GM23338 (cell line): ENCODE measurements at regions not wholly inside any gene's neighbourhood (a gene's known extent, or its start where the extent isn't known, plus 50 kb on each side); places are given as distances from the start of the nearest gene placed in this dataset.

Source experiments
- ATAC-seq: fragments of 200-7000 bp; cut with Tn5 transposase; 3 replicates; pipeline ENCODE4 v1.9.1; 2020
- DNase-seq: peaks from one replicate; pipeline ENCODE4 v3.0.0-alpha.2; 2015; ENCODE audit warnings: low spot score
- H2AFZ ChIP-seq: fragments of 200-600 bp; sonication (generic); 2 replicates; pipeline ENCODE4 v1.8.0; 2016; ENCODE audit warnings: antibody characterized with exemption, mild to moderate bottlenecking, moderate library complexity
- H3F3A ChIP-seq: fragments of 200-600 bp; sonication (generic); replicated peaks from 2 replicates; pipeline ENCODE4 v1.8.0; 2017; ENCODE audit warnings: antibody characterized with exemption, mixed run types, low read depth
- H3K27ac ChIP-seq: fragments of 200-600 bp; sonication (generic); 2 replicates; pipeline ENCODE4 v1.6.1; 2016; ENCODE audit warnings: low read depth
- H3K27me3 ChIP-seq: fragments of 200-600 bp; sonication (generic); 2 replicates; pipeline ENCODE4 v1.8.0; 2016; ENCODE audit warnings: mild to moderate bottlenecking, mixed run types, moderate library complexity; ENCODE audit not compliant: insufficient read depth
- H3K36me3 ChIP-seq: fragments of 200-600 bp; sonication (generic); 2 replicates; pipeline ENCODE4 v1.8.0; 2016; ENCODE audit warnings: mild to moderate bottlenecking; ENCODE audit not compliant: insufficient read depth
- H3K4me1 ChIP-seq: fragments of 200-600 bp; sonication (generic); 2 replicates; pipeline ENCODE4 v1.8.0; 2016; ENCODE audit warnings: mild to moderate bottlenecking, moderate library complexity; ENCODE audit not compliant: insufficient read depth
- H3K4me2 ChIP-seq: fragments of 200-600 bp; sonication (generic); 2 replicates; pipeline ENCODE4 v1.7.1; 2017; ENCODE audit warnings: mixed run types
- H3K4me3 ChIP-seq: fragments of 200-600 bp; sonication (generic); 2 replicates; pipeline ENCODE4 v1.6.1; 2016; ENCODE audit warnings: mixed run types
- H3K79me2 ChIP-seq: fragments of 200-600 bp; sonication (generic); replicated peaks from 2 replicates; pipeline ENCODE4 v1.8.0; 2017; ENCODE audit warnings: mild to moderate bottlenecking; ENCODE audit not compliant: insufficient read depth
- H3K9me2 ChIP-seq: fragments of 200-600 bp; sonication (generic); 2 replicates; pipeline ENCODE4 v1.8.0; 2017; ENCODE audit not compliant: insufficient read depth
- H4K20me1 ChIP-seq: fragments of 200-600 bp; sonication (generic); replicated peaks from 2 replicates; pipeline ENCODE4 v1.8.0; 2017; ENCODE audit warnings: mild to moderate bottlenecking; ENCODE audit not compliant: insufficient read depth
- H3K27ac Mint-ChIP-seq: 2 replicates; pipeline ENCODE4 v1.8.0; 2020; ENCODE audit warnings: inconsistent platforms, mild to moderate bottlenecking, moderate library complexity, mixed read lengths
- H3K27me3 Mint-ChIP-seq: 3 replicates; pipeline ENCODE4 v1.8.0; 2022; ENCODE audit warnings: low read depth, mild to moderate bottlenecking, moderate library complexity, mixed read lengths, inconsistent platforms; ENCODE audit not compliant: insufficient read depth, poor library complexity
- H3K36me3 Mint-ChIP-seq: 3 replicates; pipeline ENCODE4 v1.8.0; 2021; ENCODE audit warnings: low read depth, mild to moderate bottlenecking, inconsistent platforms, moderate library complexity, mixed read lengths
- H3K4me1 Mint-ChIP-seq: 3 replicates; pipeline ENCODE4 v1.8.0; 2020; ENCODE audit warnings: mild to moderate bottlenecking, inconsistent platforms, mixed read lengths
- H3K4me3 Mint-ChIP-seq: 3 replicates; pipeline ENCODE4 v1.8.0; 2021; ENCODE audit warnings: moderate library complexity, mild to moderate bottlenecking, inconsistent platforms, mixed read lengths
- H3K9me3 Mint-ChIP-seq: 3 replicates; pipeline ENCODE4 v1.8.0; 2020; ENCODE audit warnings: moderate library complexity, mild to moderate bottlenecking, inconsistent platforms, mixed read lengths
- CREB1 ChIP-seq: fragments of 250-450 bp; sonication (Bioruptor Pico); IDR thresholded peaks from 2 replicates; pipeline ENCODE4 v1.5.0; 2020; ENCODE audit warnings: low read depth, mild to moderate bottlenecking, moderate library complexity
- EZH2 ChIP-seq: fragments of 200-600 bp; sonication (generic); IDR thresholded peaks from one replicate; pipeline ENCODE4 v1.8.0; 2017; ENCODE audit warnings: antibody characterized with exemption, mild to moderate bottlenecking, low read depth; ENCODE audit not compliant: unreplicated experiment
- EZH2phosphoT487 ChIP-seq: fragments of 200-600 bp; sonication (generic); IDR thresholded peaks from one replicate; pipeline ENCODE4 v1.8.1; 2018; ENCODE audit warnings: antibody characterized with exemption; ENCODE audit not compliant: unreplicated experiment
- JUNB ChIP-seq: IDR thresholded peaks from one replicate; pipeline ENCODE4 v1.6.1; 2016; ENCODE audit warnings: antibody characterized with exemption; ENCODE audit not compliant: unreplicated experiment
- NANOG ChIP-seq: IDR thresholded peaks from 2 replicates; pipeline ENCODE4 v1.6.1; 2016; ENCODE audit warnings: antibody characterized with exemption, borderline replicate concordance
- POLR2AphosphoS5 ChIP-seq: IDR thresholded peaks from 2 replicates; pipeline ENCODE4 v1.6.1; 2016; ENCODE audit warnings: antibody characterized with exemption, low read depth
- STAT1 ChIP-seq: IDR thresholded peaks from one replicate; pipeline ENCODE4 v1.6.1; 2016; ENCODE audit warnings: antibody characterized with exemption; ENCODE audit not compliant: unreplicated experiment
- ZNF114 ChIP-seq: fragments of 250-450 bp; sonication (Bioruptor Pico); IDR thresholded peaks from 2 replicates; pipeline ENCODE4 v1.5.0; 2020; ENCODE audit warnings: mild to moderate bottlenecking, moderate library complexity
- ZNF331 ChIP-seq: fragments of 250-450 bp; sonication (Bioruptor Pico); IDR thresholded peaks from 2 replicates; pipeline ENCODE4 v1.5.0; 2020; ENCODE audit warnings: low read depth, mild to moderate bottlenecking, moderate library complexity
- TF ChIP-seq, protein P1 (sequence below): IDR thresholded peaks from one replicate; pipeline ENCODE4 v1.6.1; 2018; ENCODE audit warnings: antibody characterized with exemption; ENCODE audit not compliant: unreplicated experiment
- TF ChIP-seq, protein P2 (sequence below): IDR thresholded peaks from 2 replicates; pipeline ENCODE4 v1.6.1; 2016; ENCODE audit warnings: antibody characterized with exemption
- TF ChIP-seq, protein P3 (sequence below), 2 experiments: fragments of 200-600 bp in 1 of 2; sonication (generic) in 1 of 2; conservative IDR thresholded peaks; 2 replicates each; pipeline versions ENCODE4 v1.5.1 to v1.6.1; 2016 to 2017; ENCODE audit warnings: antibody characterized with exemption in 2 of 2, low read depth in 2 of 2, mild to moderate bottlenecking in 2 of 2, moderate library complexity in 1 of 2

DNA sequence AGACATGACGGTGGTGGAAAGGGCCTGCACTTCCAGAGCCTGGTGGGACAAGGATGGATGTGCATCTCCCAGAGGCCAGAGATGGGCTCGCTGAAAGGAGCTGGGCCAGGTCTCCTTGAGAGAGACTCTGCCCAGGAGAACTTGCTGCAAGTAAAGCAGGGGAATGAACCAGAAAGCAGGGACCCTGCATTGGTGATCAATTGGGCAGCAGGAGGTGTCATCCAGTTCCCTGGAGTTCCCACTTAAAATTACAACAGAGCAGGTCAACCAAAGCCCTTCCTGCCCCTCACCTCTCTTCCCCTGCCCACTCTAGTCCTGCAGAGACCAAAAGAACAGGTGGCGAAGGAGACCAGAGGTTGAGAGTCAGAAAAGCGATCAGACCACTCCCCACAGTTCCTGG is 69.7 kb upstream of the CAB39 start:
- H3K4me3 ChIP-seq: no peak overlapping the region
- no peaks in the 10 kb centered on the region for H3F3A ChIP-seq
- Mint-ChIP-seq H3K36me3 (no peaks in the 10 kb centered on the region), H3K4me3 (no peak overlapping the region), H3K4me1 (peaks cover 3% of the 10 kb centered on the region; the same call in 1 of the 3 replicates), H3K27me3 (no peaks in the 10 kb centered on the region), H3K9me3 (no peaks in the 10 kb centered on the region), H3K27ac (no peak overlapping the region)
- no peaks in the 10 kb centered on the region for H3K9me2 ChIP-seq
- DNase-seq: no peak
- H3K79me2 ChIP-seq: no peaks in the 10 kb centered on the region
- H4K20me1 ChIP-seq: no peaks in the 10 kb centered on the region
- H3K27ac ChIP-seq: no peak overlapping the region
- TF ChIP-seq, protein P1, sequence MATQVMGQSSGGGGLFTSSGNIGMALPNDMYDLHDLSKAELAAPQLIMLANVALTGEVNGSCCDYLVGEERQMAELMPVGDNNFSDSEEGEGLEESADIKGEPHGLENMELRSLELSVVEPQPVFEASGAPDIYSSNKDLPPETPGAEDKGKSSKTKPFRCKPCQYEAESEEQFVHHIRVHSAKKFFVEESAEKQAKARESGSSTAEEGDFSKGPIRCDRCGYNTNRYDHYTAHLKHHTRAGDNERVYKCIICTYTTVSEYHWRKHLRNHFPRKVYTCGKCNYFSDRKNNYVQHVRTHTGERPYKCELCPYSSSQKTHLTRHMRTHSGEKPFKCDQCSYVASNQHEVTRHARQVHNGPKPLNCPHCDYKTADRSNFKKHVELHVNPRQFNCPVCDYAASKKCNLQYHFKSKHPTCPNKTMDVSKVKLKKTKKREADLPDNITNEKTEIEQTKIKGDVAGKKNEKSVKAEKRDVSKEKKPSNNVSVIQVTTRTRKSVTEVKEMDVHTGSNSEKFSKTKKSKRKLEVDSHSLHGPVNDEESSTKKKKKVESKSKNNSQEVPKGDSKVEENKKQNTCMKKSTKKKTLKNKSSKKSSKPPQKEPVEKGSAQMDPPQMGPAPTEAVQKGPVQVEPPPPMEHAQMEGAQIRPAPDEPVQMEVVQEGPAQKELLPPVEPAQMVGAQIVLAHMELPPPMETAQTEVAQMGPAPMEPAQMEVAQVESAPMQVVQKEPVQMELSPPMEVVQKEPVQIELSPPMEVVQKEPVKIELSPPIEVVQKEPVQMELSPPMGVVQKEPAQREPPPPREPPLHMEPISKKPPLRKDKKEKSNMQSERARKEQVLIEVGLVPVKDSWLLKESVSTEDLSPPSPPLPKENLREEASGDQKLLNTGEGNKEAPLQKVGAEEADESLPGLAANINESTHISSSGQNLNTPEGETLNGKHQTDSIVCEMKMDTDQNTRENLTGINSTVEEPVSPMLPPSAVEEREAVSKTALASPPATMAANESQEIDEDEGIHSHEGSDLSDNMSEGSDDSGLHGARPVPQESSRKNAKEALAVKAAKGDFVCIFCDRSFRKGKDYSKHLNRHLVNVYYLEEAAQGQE: no peak
- TF ChIP-seq POLR2AphosphoS5: no peak
- no peak for TF ChIP-seq JUNB
- TF ChIP-seq CREB1: no peak
- no peak overlapping the region for H2AFZ ChIP-seq
- H3K36me3 ChIP-seq: no peaks in the 10 kb centered on the region
- no peak for ATAC-seq
- H3K4me1 ChIP-seq: no peaks in the 10 kb centered on the region
- no peaks in the 10 kb centered on the region for H3K27me3 ChIP-seq
- no peak overlapping the region for H3K4me2 ChIP-seq

DNA sequence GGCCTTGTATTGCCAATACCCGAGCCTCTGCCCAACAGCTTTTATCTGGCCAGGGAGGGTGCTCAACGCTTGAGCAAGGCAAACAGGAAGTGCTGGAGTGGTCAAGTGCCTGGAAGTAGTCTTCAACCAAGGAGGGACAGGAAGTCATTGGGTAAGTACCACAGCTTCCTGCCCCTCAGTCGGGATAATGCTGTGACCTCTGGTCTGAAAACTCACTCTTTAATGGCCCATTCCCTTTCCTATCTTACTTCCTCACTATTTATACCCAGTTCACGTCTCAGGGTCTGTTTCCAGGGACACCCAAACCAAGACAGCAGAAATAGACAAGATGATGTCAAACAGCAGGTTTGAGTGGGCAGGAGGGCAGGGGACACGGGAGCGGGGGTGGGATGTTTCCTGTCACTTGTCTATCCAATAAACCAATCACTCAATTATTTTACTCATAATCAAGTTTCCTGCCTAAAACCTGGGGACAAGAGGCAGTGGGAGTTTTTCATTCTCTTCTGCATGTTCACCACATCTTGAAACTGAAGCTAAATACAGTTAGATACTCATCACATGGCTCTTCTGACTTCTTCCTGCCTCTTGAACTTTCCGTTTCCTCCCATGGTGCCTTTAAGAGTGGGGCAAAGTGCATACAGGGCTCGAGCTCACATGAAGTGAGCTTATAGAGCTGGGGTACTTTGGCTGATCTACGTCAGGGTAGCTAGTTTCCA is 68.9 kb upstream of the CAB39 start:
- Histone ChIP-seq H3F3A (no peaks in the 10 kb centered on the region), H3K9me2 (no peaks in the 10 kb centered on the region), H2AFZ (no peak overlapping the region; the same call in 1 of the 2 replicates), H3K36me3 (no peaks in the 10 kb centered on the region), H3K4me1 (no peaks in the 10 kb centered on the region), H3K4me3 (no peak overlapping the region), H3K27me3 (no peaks in the 10 kb centered on the region), H3K27ac (no peak overlapping the region), H3K79me2 (no peaks in the 10 kb centered on the region), H4K20me1 (no peaks in the 10 kb centered on the region), H3K4me2 (no peak overlapping the region)
- Mint-ChIP-seq H3K4me1 (peaks cover 3% of the 10 kb centered on the region; the same call in 1 of the 3 replicates), H3K36me3 (no peaks in the 10 kb centered on the region), H3K4me3 (no peak overlapping the region), H3K9me3 (no peaks in the 10 kb centered on the region), H3K27ac (no peak overlapping the region), H3K27me3 (no peaks in the 10 kb centered on the region)
- DNase-seq: no peak
- TF ChIP-seq, protein P2, sequence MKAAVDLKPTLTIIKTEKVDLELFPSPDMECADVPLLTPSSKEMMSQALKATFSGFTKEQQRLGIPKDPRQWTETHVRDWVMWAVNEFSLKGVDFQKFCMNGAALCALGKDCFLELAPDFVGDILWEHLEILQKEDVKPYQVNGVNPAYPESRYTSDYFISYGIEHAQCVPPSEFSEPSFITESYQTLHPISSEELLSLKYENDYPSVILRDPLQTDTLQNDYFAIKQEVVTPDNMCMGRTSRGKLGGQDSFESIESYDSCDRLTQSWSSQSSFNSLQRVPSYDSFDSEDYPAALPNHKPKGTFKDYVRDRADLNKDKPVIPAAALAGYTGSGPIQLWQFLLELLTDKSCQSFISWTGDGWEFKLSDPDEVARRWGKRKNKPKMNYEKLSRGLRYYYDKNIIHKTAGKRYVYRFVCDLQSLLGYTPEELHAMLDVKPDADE: no peak
- TF ChIP-seq EZH2phosphoT487 (no peak), STAT1 (no peak), ZNF331 (CRISPR knock-in tag) (no peak), NANOG (no peak), EZH2 (no peak), ZNF114 (no peak)
- TF ChIP-seq, protein P1: no peak
- TF ChIP-seq, protein P3, sequence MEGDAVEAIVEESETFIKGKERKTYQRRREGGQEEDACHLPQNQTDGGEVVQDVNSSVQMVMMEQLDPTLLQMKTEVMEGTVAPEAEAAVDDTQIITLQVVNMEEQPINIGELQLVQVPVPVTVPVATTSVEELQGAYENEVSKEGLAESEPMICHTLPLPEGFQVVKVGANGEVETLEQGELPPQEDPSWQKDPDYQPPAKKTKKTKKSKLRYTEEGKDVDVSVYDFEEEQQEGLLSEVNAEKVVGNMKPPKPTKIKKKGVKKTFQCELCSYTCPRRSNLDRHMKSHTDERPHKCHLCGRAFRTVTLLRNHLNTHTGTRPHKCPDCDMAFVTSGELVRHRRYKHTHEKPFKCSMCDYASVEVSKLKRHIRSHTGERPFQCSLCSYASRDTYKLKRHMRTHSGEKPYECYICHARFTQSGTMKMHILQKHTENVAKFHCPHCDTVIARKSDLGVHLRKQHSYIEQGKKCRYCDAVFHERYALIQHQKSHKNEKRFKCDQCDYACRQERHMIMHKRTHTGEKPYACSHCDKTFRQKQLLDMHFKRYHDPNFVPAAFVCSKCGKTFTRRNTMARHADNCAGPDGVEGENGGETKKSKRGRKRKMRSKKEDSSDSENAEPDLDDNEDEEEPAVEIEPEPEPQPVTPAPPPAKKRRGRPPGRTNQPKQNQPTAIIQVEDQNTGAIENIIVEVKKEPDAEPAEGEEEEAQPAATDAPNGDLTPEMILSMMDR (conservative IDR thresholded peaks at IDR 0.05; ENCODE audit: low read depth in 2 of 2): no peak
- ATAC-seq: no peak
